GM18505 (cell line): ENCODE measurements at regions not wholly inside any gene's neighbourhood (a gene's known extent, or its start where the extent isn't known, plus 50 kb on each side); places are given as distances from the start of the nearest gene placed in this dataset.

Experiments
- ATAC-seq: cut with Tn5 transposase; IDR thresholded peaks from one replicate; pipeline ENCODE4 v1.9.1; 2021; ENCODE audit not compliant: unreplicated experiment
- POLR2A ChIP-seq: IDR thresholded peaks from 4 replicates; pipeline ENCODE4 v1.6.1; 2011; ENCODE audit warnings: borderline replicate concordance; ENCODE audit not compliant: insufficient read depth, insufficient read length; ENCODE audit errors: extremely low read depth

DNA sequence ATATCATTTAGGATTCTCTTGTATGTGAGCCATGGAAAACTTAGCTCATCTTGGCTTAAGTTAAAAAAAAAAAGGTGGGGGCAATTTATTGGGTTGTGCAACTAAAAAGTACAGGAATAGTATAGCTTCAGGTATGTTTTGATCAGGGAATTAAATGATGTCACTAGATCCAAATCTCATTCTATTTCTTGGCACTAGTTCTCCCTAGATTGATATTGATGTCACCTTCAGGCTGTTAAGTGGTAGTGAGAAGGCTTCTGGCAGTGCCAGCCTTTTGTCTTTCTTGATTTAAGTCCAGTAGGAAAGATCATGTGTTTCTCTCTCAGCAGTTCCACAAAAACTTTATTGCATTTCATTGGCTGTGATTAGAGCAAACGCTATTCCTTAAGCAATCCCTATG, 65.0 kb upstream of the ZBED5 start:
- no peak for TF ChIP-seq POLR2A
- ATAC-seq, result no peak

DNA sequence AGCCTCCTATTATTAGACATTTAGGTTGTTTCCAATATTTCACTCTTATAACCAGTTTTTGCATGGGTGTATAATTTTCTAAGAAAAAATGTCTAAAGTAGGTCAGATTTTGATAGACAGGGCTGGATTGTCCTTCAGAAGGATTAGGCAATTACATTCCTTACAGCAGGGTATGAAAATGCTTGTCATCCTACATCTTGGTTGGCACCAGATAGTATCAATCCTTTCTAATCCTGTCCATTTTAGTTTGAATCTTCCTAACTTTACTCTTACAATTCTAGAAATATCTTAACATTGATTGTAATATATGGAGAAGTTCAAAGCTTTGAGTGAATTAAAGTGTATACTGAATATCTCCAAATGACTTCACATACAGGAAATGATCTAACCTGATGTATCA, 63.0 kb upstream of the ZBED5 start:
- ATAC-seq, result no peak
- TF ChIP-seq POLR2A, result no peak

DNA sequence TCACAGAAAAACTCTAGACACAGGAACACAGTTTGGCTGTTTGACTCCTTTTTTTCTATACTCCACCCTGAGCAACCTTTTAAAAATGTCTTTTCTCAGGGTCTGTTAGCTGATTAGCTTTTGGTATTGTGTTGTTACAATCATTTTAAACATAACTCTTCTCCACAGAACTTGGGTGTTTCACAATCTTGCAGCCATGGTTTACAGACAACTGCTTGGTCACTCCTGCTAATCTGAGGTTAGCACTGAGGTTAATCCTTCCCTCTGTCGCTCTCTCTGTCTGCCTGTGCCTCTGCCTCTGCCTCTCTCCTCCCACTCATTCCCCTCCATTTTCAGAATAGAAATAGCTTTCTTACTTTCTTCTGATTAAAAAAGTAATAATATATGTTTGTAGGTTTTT, 62.4 kb upstream of the ZBED5 start:
- no peak for ATAC-seq
- no peak for TF ChIP-seq POLR2A

DNA sequence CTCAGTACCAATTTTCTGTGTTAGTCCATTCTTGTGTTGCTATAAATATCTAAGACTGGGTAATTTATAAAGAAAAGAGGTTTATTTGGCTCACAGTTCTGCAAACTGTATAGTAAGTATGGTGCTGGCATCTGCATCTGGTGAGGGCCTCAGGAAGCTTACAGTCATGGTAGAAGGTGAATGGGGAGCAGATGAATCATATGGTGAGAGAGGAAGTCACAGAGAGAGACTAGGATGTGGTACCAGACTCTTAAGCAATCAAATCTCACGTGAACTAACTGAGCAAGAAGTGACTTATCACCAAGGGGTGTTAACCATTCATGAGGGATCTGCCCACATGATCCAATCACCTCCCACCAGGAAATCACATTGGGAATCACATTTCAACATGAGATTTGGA, 60.8 kb upstream of the ZBED5 start:
- TF ChIP-seq POLR2A, result no peak
- no peak for ATAC-seq

DNA sequence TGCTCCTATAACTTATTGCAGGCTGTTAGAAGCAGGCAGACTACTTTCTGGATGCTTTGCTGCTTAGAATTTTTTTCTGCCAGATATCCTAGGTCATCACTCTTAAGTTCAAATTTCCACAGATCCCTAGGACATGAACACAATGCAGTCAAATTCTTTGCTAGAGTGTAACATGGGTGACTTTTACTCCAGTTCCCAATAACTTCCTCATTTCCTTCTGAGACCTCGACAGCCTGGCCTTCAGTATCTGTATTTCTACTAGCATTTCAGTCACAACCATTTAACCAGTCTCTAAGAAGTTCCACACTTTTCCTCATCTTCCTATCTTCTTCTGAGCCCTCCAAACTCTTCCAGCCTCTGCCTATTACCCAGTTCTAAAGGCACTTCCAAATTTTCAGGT, 60.4 kb upstream of the ZBED5 start:
- TF ChIP-seq POLR2A, result no peak
- no peak for ATAC-seq

DNA sequence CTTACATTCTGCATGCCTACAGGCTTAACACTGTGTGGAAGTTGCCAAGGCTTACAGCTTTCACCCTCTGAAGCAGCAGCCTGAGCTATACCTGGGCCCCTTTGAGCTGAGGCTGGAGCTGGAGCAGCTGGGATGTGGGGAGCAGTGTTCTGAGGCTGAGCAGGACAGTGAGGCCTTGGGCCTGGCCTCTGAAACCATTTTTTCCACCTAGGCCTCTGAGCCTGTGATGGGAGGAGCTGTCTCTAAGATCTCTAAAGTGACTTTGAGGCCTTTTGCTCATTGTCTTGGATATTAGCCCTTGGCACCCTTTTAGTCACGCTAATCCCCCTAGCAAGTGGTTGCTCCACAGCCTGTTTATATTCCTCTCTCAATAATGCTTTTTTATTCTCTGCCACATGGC, 59.9 kb upstream of the ZBED5 start:
- TF ChIP-seq POLR2A, result no peak
- no peak for ATAC-seq

DNA sequence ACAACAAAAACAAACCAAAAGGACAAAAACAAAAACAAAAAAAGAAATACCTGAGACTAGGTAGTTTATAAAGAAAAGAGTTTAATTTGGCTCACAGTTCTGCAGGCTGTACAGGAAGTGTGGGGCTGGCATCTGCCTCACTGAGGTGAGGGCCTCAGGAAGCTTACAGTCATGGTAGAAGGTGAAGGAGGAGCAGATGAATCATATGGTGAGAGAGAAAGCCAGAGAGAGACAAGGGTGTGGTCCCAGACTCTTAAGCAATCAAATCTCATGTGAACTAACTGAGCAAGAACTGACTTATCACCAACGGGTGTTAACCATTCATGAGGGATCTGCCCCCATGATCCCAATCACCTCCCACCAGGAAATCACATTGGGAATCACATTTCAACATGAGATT, 58.8 kb upstream of the ZBED5 start:
- TF ChIP-seq POLR2A, result no peak
- ATAC-seq, result no peak

DNA sequence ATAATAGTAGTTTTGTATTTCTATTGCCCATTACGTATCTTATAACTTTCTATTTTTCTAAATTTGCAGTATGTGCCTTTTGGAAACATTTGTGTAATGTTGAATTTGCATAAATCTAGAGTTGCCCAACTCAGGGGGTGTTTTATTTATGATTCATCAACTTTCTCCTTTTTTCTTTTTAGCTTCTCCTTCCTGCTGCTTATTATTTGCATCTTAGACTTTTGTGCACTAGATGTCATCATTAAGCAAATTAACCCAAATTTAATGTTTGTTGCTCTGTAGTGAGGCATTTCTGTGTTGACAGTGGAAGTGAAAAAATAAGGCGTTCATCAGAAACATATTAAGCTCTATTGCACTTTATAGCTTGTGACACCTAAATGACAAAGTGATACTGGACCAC, 56.2 kb upstream of the ZBED5 start:
- no peak for ATAC-seq
- no peak for TF ChIP-seq POLR2A

DNA sequence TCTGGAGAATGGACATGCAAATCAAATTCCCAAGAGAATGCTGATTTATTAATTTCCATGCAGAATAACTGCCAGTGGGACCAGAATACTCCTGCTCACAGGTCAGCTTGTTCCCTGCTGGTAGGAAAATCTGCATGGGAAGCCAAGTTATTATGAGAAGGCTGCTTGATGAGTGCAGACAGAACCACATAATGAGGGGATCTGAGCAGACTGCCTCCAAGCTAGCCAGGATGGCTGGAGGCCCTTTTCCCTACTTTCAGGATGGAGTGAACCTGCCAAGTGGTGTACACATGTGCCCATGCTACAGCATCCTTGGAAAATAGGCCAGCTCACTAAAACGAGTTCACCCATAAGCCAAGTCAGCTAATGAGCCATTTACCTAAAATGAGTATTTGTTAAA, 55.2 kb upstream of the ZBED5 start:
- TF ChIP-seq POLR2A, result no peak
- no peak for ATAC-seq

DNA sequence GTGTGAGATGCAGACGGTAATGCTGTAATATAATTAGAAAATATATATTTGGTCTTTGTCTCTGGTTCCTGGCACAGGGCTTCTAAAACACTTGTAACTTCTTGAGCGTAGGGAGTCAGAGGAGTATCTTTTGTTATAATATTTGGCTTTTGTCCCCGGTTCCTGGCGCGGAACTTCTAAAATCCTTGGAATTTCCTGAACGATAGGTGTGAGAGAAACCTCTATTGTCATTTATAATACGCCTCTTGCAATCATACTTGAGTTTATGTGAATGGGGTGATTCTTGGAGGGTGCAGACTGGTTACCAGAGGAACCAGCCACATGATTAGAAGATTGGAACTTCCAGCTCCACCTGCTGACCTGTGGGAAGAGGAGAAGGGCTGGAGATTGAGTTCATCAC, 54.1 kb upstream of the ZBED5 start:
- ATAC-seq, result no peak
- no peak for TF ChIP-seq POLR2A

DNA sequence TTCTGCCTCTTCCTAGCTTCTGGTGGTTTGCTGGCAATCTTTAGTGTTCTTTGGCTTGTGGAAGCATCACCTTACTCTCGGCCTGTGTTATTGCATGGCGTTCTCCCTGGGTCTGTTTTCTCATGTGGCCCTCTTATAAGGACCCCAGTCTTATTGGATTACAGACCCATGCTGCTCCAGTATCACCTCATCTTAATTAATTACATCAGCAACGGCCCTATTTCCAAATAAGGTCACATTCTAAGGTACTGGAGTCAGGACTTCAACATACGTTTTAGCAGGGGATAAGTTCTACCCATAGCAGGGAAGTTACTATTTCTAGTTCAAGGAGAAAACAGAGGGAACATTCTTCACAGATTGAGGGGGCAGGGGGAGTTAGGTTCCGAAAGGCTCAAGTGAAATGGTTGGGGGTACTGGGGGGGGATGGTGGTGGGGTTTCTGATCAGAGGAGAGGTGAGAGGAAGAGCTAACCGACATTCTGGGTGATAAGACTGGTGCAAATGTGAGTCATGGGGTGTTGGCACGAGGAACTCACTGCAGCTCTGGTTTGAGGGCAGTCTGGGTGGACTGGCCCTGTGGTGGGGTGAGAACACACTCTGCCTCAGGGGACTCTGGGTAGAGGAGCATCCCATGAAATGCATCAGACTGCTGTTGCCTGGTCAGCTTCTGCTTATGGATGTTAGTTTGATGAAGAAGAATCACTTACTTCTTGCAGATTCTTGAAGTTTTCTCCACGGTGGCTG, 51.5 kb upstream of the ZBED5 start:
- no peak for ATAC-seq
- no peak for TF ChIP-seq POLR2A

DNA sequence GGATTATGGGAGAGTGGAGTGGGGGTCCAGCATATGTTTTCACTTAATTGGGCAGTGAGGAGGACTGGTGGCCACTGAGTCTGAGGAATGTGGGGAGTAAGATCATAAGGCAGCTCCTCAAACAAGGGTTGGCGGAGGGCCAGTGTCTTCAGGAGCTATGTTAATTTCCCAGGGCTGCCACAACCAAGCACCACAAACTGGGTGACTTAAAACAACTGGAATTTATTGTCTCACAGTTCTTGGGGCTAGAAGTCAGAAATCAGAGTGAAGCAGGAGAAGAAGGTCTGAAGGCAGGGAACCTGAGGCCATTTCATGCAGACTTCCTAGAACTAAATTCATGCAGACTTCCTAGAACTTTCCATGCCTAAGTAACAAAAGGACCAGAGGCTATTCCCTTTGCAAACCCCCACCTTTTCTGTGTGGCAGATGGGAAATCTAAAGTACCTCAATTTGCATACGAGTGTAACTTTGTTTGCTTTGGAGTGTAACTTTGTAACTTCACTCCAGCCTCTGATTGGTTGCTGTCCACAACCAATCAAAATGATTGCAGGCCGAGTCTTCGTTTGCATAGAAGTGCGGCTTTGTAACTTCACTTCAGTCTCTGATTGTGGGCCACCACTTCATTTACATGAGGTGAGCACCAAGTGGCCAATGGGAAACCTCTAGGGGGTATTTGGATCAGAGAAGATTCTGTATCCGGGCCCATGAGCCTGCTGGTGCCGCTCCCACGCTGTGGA, 50.5 kb upstream of the ZBED5 start:
- ATAC-seq, result no peak
- no peak for TF ChIP-seq POLR2A
